Activated CD4-positive, alpha-beta T cell treated with anti-CD3 and anti-CD28 coated beads for 36 hours (primary cell): ENCODE measurements at regions not wholly inside any gene's neighbourhood (a gene's known extent, or its start where the extent isn't known, plus 50 kb on each side); places are given as distances from the start of the nearest gene placed in this dataset.

Experiments
- ATAC-seq: fragments of 200-7000 bp; cut with Tn5 transposase; one replicate; pipeline ENCODE4 v1.10.0; 2021; ENCODE audit warnings: mild to moderate bottlenecking, moderate library complexity
- CTCF ChIA-PET: fragments of 350-600 bp; sonication (Branson Sonifier 250); formaldehyde crosslinking; loops from one replicate; lab custom pipeline; 2021; ENCODE audit warnings: antibody characterized with exemption; lab: Charles Lee
- POLR2A ChIA-PET: fragments of 350-600 bp; sonication (Branson Sonifier 250); formaldehyde crosslinking; loops from one replicate; lab custom pipeline; 2021; ENCODE audit warnings: antibody characterized with exemption, inconsistent platforms; lab: Charles Lee
- DNase-seq: peaks from one replicate; pipeline ENCODE4 v3.0.0-alpha.2; 2020
- H3K27ac Mint-ChIP-seq: one replicate; pipeline ENCODE4 v1.8.0; 2021; ENCODE audit warnings: mixed read lengths
- H3K27me3 Mint-ChIP-seq: one replicate; pipeline ENCODE4 v1.8.0; 2021; ENCODE audit warnings: mixed read lengths
- H3K36me3 Mint-ChIP-seq: one replicate; pipeline ENCODE4 v1.8.0; 2021; ENCODE audit warnings: low read depth, mixed read lengths
- H3K4me1 Mint-ChIP-seq: one replicate; pipeline ENCODE4 v1.8.0; 2021; ENCODE audit warnings: mixed read lengths
- H3K4me3 Mint-ChIP-seq: one replicate; pipeline ENCODE4 v1.8.0; 2021; ENCODE audit warnings: mild to moderate bottlenecking, moderate library complexity, mixed read lengths
- H3K9me3 Mint-ChIP-seq: one replicate; pipeline ENCODE4 v1.8.0; 2021; ENCODE audit warnings: low read depth, mixed read lengths
- intact Hi-C, 2 experiments: fragments of 100-400 bp; cut with DNase I in 1 of 2; cut with micrococcal nuclease in 1 of 2; formaldehyde crosslinking; loops; one replicate each; pipeline versions ENCODE4 v1.14.2 to v1.15.1; 2022 to 2024; cut with DNase I, micrococcal nuclease

- POLR2A ChIA-PET, result no interaction called here
- H3K4me3 Mint-ChIP-seq, result no peak overlapping the region
- no peaks in the 10 kb centered on the region for H3K27me3 Mint-ChIP-seq
- peaks cover 22% of the 10 kb centered on the region for H3K9me3 Mint-ChIP-seq
- DNase-seq (no peak), ATAC-seq (no peak)
- no peaks in the 10 kb centered on the region for H3K36me3 Mint-ChIP-seq
- intact Hi-C loops, result no loop called here
- H3K4me1 Mint-ChIP-seq, result no peaks in the 10 kb centered on the region
- no peak overlapping the region for H3K27ac Mint-ChIP-seq
- CTCF ChIA-PET, result no interaction called here
These were observed 549.2 kb upstream of the SEMA3D start for GRCh38 chr7:85736085-85736484.

GRCh38 chr7:85734823-85735222, 548.0 kb upstream of the SEMA3D start:
- Mint-ChIP-seq H3K4me1 (no peaks in the 10 kb centered on the region), H3K4me3 (no peak overlapping the region), H3K27me3 (no peaks in the 10 kb centered on the region), H3K9me3 (peaks cover 22% of the 10 kb centered on the region), H3K36me3 (no peaks in the 10 kb centered on the region), H3K27ac (no peak overlapping the region)
- DNase-seq (no peak), ATAC-seq (no peak)
- POLR2A ChIA-PET, result no interaction called here
- intact Hi-C loops, result no loop called here
- CTCF ChIA-PET, result no interaction called here

GRCh38 chr7:85733169-85733915, 546.5 kb upstream of the SEMA3D start:
- no peaks in the 10 kb centered on the region for H3K27me3 Mint-ChIP-seq
- ChIA-PET CTCF (no interaction called here), POLR2A (no interaction called here)
- H3K27ac Mint-ChIP-seq, result no peak overlapping the region
- no peak for DNase-seq
- peaks cover 17% of the 10 kb centered on the region for H3K9me3 Mint-ChIP-seq
- no peaks in the 10 kb centered on the region for H3K4me1 Mint-ChIP-seq
- H3K4me3 Mint-ChIP-seq, result no peak overlapping the region
- no peak for ATAC-seq
- no peaks in the 10 kb centered on the region for H3K36me3 Mint-ChIP-seq
- intact Hi-C loops, result no loop called here

- no peak for ATAC-seq
- Mint-ChIP-seq H3K36me3 (no peaks in the 10 kb centered on the region), H3K4me1 (no peaks in the 10 kb centered on the region), H3K27me3 (no peaks in the 10 kb centered on the region), H3K9me3 (peaks cover 12% of the 10 kb centered on the region), H3K4me3 (no peak overlapping the region), H3K27ac (no peak overlapping the region)
- ChIA-PET CTCF (no interaction called here), POLR2A (no interaction called here)
- intact Hi-C loops, result no loop called here
- DNase-seq, result no peak
These were observed 543.2 kb upstream of the SEMA3D start for GRCh38 chr7:85730012-85730411.

GRCh38 chr7:85725026-85725425, 538.2 kb upstream of the SEMA3D start:
- no peak overlapping the region for H3K4me3 Mint-ChIP-seq
- no peak for ATAC-seq
- intact Hi-C loops, result no loop called here
- ChIA-PET CTCF (no interaction called here), POLR2A (no interaction called here)
- no peak overlapping the region for H3K27ac Mint-ChIP-seq
- no peak for DNase-seq
- no peaks in the 10 kb centered on the region for H3K4me1 Mint-ChIP-seq
- H3K9me3 Mint-ChIP-seq, result no peaks in the 10 kb centered on the region
- no peaks in the 10 kb centered on the region for H3K27me3 Mint-ChIP-seq
- no peaks in the 10 kb centered on the region for H3K36me3 Mint-ChIP-seq

GRCh38 chr7:85719981-85720953, 533.4 kb upstream of the SEMA3D start:
- Mint-ChIP-seq H3K9me3 (no peaks in the 10 kb centered on the region), H3K4me1 (no peaks in the 10 kb centered on the region), H3K4me3 (no peak overlapping the region), H3K27ac (no peak overlapping the region), H3K36me3 (no peaks in the 10 kb centered on the region), H3K27me3 (no peaks in the 10 kb centered on the region)
- DNase-seq (no peak), ATAC-seq (no peak)
- CTCF ChIA-PET, result interaction anchor here (0.7 kb wide), 1 partner anchor 28 kb away, joined by 5 read pairs; no protein-coding TSS in a partner anchor
- POLR2A ChIA-PET, result no interaction called here
- intact Hi-C loops, result no loop called here

GRCh38 chr7:85716353-85716752, 529.5 kb upstream of the SEMA3D start:
- ATAC-seq (no peak), DNase-seq (no peak)
- Mint-ChIP-seq H3K27me3 (no peaks in the 10 kb centered on the region), H3K36me3 (no peaks in the 10 kb centered on the region), H3K9me3 (no peaks in the 10 kb centered on the region), H3K4me1 (no peaks in the 10 kb centered on the region), H3K4me3 (no peak overlapping the region), H3K27ac (no peak overlapping the region)
- intact Hi-C loops, result no loop called here
- ChIA-PET CTCF (no interaction called here), POLR2A (no interaction called here)

- Mint-ChIP-seq H3K4me1 (no peaks in the 10 kb centered on the region), H3K27me3 (no peaks in the 10 kb centered on the region), H3K27ac (no peak overlapping the region), H3K9me3 (no peaks in the 10 kb centered on the region), H3K36me3 (no peaks in the 10 kb centered on the region), H3K4me3 (no peak overlapping the region)
- intact Hi-C loops, result no loop called here
- ChIA-PET POLR2A (no interaction called here), CTCF (interaction anchor here (0.6 kb wide), 1 partner anchor 531 kb away, joined by 3 read pairs; no protein-coding TSS in a partner anchor)
- ATAC-seq (no peak), DNase-seq (no peak)
These were observed 528.1 kb upstream of the SEMA3D start for GRCh38 chr7:85714951-85715350.

GRCh38 chr7:85714043-85714578, 527.3 kb upstream of the SEMA3D start:
- H3K9me3 Mint-ChIP-seq, result no peaks in the 10 kb centered on the region
- DNase-seq, result no peak
- no peaks in the 10 kb centered on the region for H3K4me1 Mint-ChIP-seq
- no peak overlapping the region for H3K27ac Mint-ChIP-seq
- H3K27me3 Mint-ChIP-seq, result no peaks in the 10 kb centered on the region
- H3K36me3 Mint-ChIP-seq, result no peaks in the 10 kb centered on the region
- ATAC-seq, result no peak
- ChIA-PET POLR2A (no interaction called here), CTCF (no interaction called here)
- intact Hi-C loops, result no loop called here
- no peak overlapping the region for H3K4me3 Mint-ChIP-seq

- POLR2A ChIA-PET, result no interaction called here
- no peaks in the 10 kb centered on the region for H3K4me1 Mint-ChIP-seq
These were observed 526.3 kb upstream of the SEMA3D start for GRCh38 chr7:85713171-85713570.

GRCh38 chr7:85711894-85712293, 525.0 kb upstream of the SEMA3D start:
- H3K36me3 Mint-ChIP-seq, result no peaks in the 10 kb centered on the region
- H3K27me3 Mint-ChIP-seq, result no peaks in the 10 kb centered on the region
- ChIA-PET CTCF (no interaction called here), POLR2A (no interaction called here)
- no peaks in the 10 kb centered on the region for H3K9me3 Mint-ChIP-seq
- no peaks in the 10 kb centered on the region for H3K4me1 Mint-ChIP-seq
- no peak for DNase-seq
- no peak overlapping the region for H3K4me3 Mint-ChIP-seq
- intact Hi-C loops, result no loop called here
- no peak for ATAC-seq
- H3K27ac Mint-ChIP-seq, result no peak overlapping the region

More at GRCh38 chr7:85713171-85713570, 526.3 kb upstream of the SEMA3D start:
- no peak overlapping the region for H3K27ac Mint-ChIP-seq
- H3K27me3 Mint-ChIP-seq, result no peaks in the 10 kb centered on the region
- no peaks in the 10 kb centered on the region for H3K9me3 Mint-ChIP-seq
- CTCF ChIA-PET, result no interaction called here
- H3K4me3 Mint-ChIP-seq, result no peak overlapping the region
- no peak for DNase-seq
- no peaks in the 10 kb centered on the region for H3K36me3 Mint-ChIP-seq
- intact Hi-C loops, result no loop called here
- ATAC-seq, result no peak
